GM21737 (cell line): ENCODE measurements at regions not wholly inside any gene's neighbourhood (a gene's known extent, or its start where the extent isn't known, plus 50 kb on each side); places are given as distances from the start of the nearest gene placed in this dataset.

ENCODE experiments used
- ATAC-seq: cut with Tn5 transposase; IDR thresholded peaks from one replicate; pipeline ENCODE4 v1.9.1; 2021; ENCODE audit warnings: mild to moderate bottlenecking, moderate library complexity; ENCODE audit not compliant: unreplicated experiment

GRCh38 chr2:147657086-147658000 is 187.5 kb upstream of the ACVR2A start:
- ATAC-seq = peak; percentile 58

DNA sequence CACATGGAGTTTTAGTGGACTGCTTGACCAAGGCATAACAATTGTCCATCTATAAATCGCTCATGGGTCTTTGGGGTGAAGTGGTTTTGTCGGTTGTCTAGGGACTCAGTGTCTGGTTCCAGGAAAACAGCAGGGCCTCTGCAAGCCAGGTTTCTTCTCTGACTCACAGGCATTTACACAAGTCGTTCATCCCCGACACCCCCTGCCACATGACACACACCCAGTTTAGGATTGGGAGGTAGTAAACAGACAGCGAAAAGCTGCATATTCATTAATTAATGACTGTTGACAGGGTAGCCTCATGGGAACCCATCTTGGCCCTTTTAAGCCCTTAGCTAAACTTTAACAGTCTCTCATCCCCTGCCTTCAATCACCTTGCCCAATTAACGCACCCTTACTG is 194.8 kb upstream of the ACVR2A start:
- no peak for ATAC-seq

DNA sequence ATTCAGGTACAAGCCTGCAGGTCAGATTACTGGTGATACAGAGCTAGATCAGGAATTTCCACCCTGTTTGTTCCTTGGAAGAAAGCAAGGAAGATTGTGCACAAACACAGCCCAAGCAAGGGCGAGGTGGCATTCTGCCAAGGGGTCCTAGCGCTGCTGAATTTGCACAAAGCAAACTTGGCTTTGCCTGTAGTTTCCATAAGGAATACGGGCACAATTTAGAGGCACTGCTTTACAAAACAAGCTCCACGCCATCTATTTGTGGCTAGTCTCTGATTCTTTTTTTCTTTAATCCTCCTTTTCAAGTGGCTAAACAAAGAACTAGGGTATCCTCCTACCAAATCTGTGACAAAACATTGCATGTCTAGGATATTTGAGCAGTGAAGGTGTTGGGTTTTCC is 195.5 kb upstream of the ACVR2A start:
- ATAC-seq = no peak

DNA sequence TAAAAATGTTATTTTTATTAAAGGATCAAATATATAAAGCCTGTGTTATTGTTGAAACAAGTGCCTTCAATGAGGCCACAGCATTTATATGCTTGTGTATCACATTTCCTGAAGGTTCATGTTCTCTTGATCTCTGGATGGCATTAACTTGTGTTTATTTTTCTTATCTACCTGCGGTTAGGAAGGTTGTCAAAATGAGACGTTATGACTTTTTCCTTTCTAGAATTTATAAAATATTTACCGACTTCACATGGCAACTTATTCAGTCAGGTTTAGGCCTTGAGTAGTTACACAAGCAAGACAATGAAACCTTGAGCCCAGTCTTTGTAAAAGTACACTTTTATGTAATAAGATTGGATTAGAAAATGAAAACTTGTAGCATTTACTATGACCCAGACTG is 196.4 kb upstream of the ACVR2A start:
- no peak for ATAC-seq

GRCh38 chr2:147647816-147648215 is 197.0 kb upstream of the ACVR2A start:
- no peak for ATAC-seq

- no peak for ATAC-seq
These were observed 197.9 kb upstream of the ACVR2A start for GRCh38 chr2:147646818-147647468.

DNA sequence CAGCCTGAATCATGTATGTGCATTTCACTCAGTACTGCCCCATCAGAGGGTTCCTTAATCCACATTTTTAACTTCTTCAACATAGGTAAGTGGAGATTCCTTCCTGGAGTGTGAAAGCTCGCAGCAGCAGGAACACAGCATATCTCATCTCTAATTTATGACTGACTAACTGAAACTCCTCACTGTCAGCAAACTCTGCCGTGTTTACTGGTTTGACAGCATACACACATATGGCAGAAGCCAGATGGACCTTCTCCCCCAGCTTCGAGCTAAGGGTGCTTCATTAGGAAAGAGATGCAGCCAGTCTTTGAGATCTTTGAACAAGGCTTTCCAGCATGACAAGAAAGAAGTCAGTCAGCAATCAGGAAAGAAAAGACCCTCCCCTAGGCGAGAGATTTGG is 200.3 kb upstream of the ACVR2A start:
- no peak for ATAC-seq

- ATAC-seq = no peak
These were observed 202.1 kb upstream of the ACVR2A start for GRCh38 chr2:147642765-147643164.

DNA sequence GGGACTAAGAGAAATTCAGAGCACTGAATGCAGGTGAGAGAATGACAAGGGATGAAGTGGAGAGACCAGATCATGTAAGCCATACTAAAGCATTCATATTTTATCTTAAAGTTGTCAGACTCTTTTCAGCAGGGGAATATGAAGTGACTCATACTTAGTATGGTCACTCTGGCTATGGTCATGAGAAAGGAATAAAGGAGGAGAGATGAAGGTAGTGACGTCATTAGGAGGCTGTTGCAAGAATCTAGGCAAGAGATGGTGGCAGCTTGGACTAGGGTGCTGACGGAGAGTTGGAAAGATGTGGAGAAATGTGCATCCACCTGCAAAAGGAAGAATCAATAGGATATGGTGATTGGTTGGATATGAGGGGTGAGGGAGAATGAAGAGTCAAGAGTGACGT is 203.2 kb upstream of the ACVR2A start:
- no peak for ATAC-seq

- peak; percentile 84 for ATAC-seq
These were observed 204.9 kb upstream of the ACVR2A start for GRCh38 chr2:147639891-147640290.

DNA sequence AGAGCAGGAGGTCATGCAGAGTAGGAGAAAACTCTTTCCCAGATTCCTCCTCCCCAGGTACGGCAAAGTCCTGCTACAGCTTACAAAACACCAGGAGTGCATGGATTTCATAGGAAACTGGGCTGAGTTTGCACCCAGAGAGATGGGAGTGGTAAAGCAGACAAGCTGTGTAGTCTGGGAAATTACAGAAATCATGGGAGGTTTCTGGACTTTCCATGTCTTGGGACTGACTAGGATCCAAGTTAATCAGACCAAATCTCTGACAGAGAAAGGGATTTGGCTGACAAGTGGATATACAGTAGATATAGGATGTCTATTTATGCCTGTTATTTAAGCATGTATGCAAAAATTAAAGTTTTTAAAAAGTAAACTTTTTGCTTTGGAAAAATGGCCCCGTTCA is 205.4 kb upstream of the ACVR2A start:
- ATAC-seq = no peak

DNA sequence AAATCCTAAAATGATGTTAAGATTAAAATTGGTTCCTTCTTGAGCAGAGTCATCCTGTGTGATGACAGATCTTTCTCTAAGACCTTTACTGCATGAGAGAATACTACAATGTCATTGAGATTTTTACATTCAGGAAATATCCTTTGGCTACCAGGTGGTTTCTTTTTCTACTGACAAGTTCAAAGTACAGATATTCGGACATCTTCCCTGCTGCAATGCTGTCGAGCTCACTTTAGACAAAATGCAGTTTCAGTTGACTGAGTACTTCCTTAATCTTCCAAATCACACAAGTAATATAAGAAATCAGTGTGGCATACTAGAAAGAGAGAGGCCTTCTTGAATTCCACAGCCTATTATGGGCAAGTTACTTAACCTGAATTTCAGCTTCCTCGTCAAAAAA is 207.9 kb upstream of the ACVR2A start:
- no peak for ATAC-seq

DNA sequence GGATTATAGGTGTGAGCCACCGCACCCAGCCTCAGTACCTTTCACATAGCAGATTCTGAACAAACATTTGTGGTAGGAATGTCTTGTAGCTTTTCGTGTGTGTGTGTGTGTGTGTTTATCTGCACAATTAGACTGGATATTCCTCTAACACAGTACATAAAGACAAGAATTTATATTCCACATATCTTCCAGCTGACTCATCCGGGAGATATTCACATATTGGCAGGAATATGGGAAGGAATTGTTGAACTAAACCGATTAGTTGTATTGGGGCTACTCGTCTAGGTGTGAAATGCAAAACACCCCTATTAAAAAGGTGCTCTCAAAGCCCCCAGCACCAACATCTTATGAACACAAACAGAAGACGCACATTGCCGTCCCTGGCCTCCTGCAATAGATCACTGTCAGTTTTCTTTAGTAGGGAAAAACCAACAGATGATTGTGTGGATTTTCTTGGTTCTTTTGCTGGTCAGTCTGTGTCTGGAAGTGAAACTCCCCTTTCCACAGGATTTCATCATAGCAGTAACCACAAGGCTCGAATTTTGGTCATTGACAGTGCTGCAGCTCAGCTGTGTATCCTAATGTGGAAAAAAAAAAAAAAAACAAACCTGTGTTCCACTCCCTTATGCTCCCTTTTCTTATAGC is 208.5 kb upstream of the ACVR2A start:
- ATAC-seq = no peak

DNA sequence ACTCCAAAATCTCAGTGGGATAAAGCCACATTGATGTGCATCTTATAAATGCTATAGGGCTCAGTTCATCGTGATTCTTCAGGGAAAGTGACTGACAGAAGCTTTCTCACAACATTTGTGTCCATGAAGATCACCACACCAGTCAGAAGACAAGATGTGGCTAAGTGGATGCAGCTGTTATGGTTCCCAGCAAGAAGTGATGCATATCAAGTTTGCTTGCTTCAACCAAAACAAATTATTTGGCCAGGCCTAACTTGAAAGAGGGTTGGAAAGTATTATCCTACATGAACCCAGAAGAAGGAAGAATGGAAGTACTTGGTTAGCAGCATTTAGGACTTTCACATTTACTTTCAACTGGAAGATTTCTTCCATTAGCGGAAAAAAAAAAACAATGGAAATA is 210.0 kb upstream of the ACVR2A start:
- ATAC-seq = no peak

DNA sequence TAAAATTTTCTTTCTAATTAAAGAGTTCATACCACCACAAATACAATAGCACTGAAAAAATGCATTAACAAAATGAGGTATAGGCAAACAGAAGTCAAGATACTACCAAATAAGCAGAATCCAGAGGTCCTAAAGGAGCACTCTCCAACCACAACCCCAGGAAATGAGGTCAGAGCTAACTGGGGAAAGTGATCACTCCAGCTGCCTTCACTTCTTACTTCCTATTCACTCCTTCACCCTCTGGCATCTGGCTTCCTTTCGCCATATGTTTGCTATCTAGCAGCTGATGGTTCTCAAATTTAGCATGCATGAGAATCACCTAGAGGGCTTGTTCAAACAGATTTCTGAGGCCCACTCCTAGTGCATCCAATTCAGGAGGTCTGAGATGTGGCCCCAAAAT is 212.6 kb upstream of the ACVR2A start:
- no peak for ATAC-seq

- ATAC-seq = no peak
These were observed 213.5 kb upstream of the ACVR2A start for GRCh38 chr2:147631294-147631693.

DNA sequence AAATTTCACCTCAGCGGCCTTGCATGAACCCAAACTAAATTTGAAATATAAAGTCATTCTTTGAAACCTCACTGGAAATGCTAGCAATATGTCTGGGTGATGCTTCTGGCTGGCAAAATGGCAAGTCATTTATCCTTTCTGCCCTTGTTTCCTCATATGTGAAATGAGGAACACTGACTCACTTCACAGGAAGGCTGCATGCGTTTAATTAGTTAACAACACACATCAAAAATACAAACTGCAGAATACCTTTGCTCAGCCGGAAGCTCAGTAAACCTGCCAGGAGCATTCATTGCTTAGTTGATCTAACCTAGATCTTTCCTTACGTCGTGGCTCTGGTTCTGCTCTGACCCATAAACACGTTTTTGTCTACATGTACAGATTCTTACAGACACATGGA is 214.2 kb upstream of the ACVR2A start:
- ATAC-seq = no peak

DNA sequence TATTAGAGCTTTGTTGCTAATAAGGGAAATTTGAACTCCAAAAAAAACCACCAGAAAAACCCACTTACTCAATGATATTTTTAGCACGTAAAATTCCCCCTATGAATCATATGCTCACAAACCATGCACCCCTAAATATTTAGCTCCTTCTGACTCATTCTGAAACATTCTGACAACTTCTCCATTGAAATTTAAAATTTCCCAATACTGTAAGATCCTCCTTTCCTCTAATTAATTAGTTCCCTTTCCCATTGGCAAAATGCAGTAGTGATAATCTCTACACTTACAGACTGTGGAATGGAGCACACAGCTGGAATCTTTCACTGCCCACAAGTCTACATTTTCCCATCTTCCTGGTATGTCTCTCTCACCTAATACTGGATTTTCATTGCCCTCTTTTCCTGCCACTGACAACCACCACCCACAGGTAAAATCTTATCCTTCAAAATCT is 215.8 kb upstream of the ACVR2A start:
- peak; percentile 49 for ATAC-seq

GRCh38 chr2:147623328-147623727 is 221.5 kb upstream of the ACVR2A start:
- ATAC-seq = peak; percentile 95

DNA sequence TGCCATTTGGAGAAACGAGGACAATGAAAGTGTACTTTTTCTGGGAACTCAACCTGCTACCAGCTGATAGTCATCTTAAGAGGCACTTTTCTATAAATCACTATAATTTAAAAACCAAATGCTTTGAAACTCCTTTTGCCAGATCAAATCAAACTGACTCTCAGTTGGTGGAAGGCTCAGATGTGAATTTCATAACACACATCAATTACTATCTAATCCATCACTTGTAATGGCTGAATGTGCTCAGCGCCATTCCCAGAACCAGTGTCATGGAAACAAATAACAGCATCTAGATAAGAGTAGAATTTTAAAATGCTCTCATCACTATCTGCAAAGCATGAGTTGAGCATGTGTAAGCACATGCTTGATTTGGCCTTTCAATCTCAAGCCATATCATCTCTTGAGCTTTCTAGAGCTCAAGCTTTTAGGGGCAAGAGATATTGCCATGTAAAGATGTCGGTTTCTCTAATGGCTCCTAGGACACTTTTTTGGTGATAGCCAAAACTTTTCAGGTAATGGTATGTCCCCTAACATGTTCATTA is 223.1 kb upstream of the ACVR2A start:
- no peak for ATAC-seq

DNA sequence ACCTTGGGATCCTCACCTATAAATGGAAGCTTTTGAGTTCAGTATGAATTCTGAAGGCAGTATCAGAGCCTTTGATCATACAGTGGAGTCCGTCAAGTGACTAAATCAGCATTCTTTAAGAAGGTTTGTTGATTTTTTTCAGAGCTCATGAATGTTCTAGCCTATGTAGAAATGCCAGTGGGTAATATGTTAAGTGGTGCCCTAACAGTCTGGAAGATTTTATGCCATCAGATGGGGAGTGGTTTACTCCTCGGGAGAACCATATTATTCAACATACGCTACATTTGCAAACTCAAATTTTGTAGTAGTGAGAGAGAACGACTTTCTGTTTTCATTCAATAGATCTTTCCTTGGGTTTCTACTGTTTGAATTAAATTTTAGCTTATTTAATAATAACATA is 225.0 kb upstream of the ACVR2A start:
- ATAC-seq = no peak

DNA sequence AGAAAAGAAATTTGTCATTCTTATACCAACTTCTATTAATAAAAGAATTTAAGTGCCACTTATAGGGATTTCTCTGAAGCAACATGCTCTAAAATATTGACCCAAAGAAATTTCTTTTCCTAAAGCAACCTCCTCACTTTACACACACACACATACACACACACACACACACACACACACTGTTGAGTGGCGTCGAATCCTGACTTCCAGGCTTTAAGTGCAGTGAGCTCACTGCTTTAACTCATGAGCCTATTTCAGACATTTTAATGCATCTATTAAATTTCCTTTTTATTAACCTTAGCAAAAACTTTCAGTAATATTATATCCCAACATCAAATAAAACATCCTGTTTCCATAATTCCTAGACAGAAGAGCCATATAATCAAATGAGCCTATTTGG is 229.1 kb upstream of the ACVR2A start:
- ATAC-seq = no peak
